K562 (cell line): ENCODE measurements at regions not wholly inside any gene's neighbourhood (a gene's known extent, or its start where the extent isn't known, plus 50 kb on each side); places are given as distances from the start of the nearest gene placed in this dataset.

ENCODE experiments used
- ATAC-seq: fragments of 200-7000 bp; cut with Tn5 transposase; 3 replicates; pipeline ENCODE4 v1.9.1; 2020; ENCODE audit warnings: moderate library complexity
- BruUV-seq: library from RNA; stranded (reverse); fragments of 400-500 nt; replicated peaks from 2 replicates; lab custom pipeline; 2021; lab: Mats Ljungman, UMichigan
- CTCF ChIA-PET: fragments of 300-600 bp; formaldehyde crosslinking; extraction: SDS; loops from one replicate; lab custom pipeline; 2021; ENCODE audit warnings: low intra/inter-chr PET ratio; lab: Yijun Ruan, JAX
- POLR2A ChIA-PET: fragments of 300-600, 350-650 bp; sonication (Branson Sonifier 250); formaldehyde crosslinking; extraction: SDS; loops from one replicate; lab custom pipeline; 2021; ENCODE audit warnings: antibody characterized with exemption, inconsistent platforms; lab: Yijun Ruan, JAX
- DNase-seq, 4 experiments: peaks; one replicate each; pipeline versions ENCODE4 v3.0.0 to v3.0.0-alpha.2; 2011 to 2018; ENCODE audit warnings: low spot score in 3 of 4, mixed read lengths in 3 of 4; ENCODE audit errors: extremely low read depth in 1 of 4
- FAIRE-seq: peaks from 2 replicates; lab custom pipeline; 2011; peaks lifted over from hg19 to GRCh38; lab: Jason Lieb, UNC
- H2AFZ ChIP-seq: 2 replicates; pipeline ENCODE4 v1.6.0; 2011; ENCODE audit warnings: low read depth, low read length, control low read depth, inconsistent platforms
- H3K27ac ChIP-seq: fragments of 200-600 bp; 3 replicates; pipeline ENCODE4 v1.8.0; 2011; ENCODE audit warnings: low read depth, mild to moderate bottlenecking, control low read depth, inconsistent platforms, low read length, moderate library complexity, mixed read lengths; ENCODE audit errors: extremely low read depth
- H3K27me3 ChIP-seq, 2 experiments: fragments of 300-600 bp in 1 of 2; 2 replicates in 1 of 2; 3 replicates in 1 of 2; pipeline versions ENCODE4 v1.6.0 to v1.8.0; 2011; ENCODE audit warnings: inconsistent platforms in 2 of 2, low read length in 2 of 2, mild to moderate bottlenecking in 1 of 2, mixed read lengths in 1 of 2, moderate library complexity in 1 of 2; ENCODE audit not compliant: control insufficient read depth in 2 of 2, insufficient read depth in 2 of 2
- H3K36me3 ChIP-seq: fragments of 300-600 bp; 3 replicates; pipeline ENCODE4 v1.8.0; 2011; ENCODE audit warnings: mild to moderate bottlenecking, low read length, inconsistent platforms; ENCODE audit not compliant: control insufficient read depth, insufficient read depth
- H3K4me1 ChIP-seq, 2 experiments: fragments of 200-600 bp in 1 of 2; replicated peaks in 1 of 2; 2 replicates in 1 of 2; 3 replicates in 1 of 2; pipeline versions ENCODE4 v1.5.1 to v1.8.0; 2011; ENCODE audit warnings: inconsistent platforms in 2 of 2, low read length in 2 of 2, mild to moderate bottlenecking in 1 of 2, mixed read lengths in 1 of 2, moderate library complexity in 1 of 2; ENCODE audit not compliant: control insufficient read depth in 2 of 2, insufficient read depth in 2 of 2
- H3K4me2 ChIP-seq: 2 replicates; pipeline ENCODE4 v1.6.1; 2011; ENCODE audit warnings: low read length, control low read depth, inconsistent platforms, mixed read lengths; ENCODE audit not compliant: insufficient read depth
- H3K4me3 ChIP-seq: fragments of 200-600 bp; sonication (generic), shearing (Covaris generic); 2 replicates; pipeline ENCODE4 v1.5.1; 2016; ENCODE audit warnings: control low read depth, inconsistent platforms
- H3K79me2 ChIP-seq: fragments of 200-600 bp; 3 replicates; pipeline ENCODE4 v1.8.0; 2011; ENCODE audit warnings: low read length, inconsistent platforms; ENCODE audit not compliant: control insufficient read depth, insufficient read depth
- H3K9ac ChIP-seq, 2 experiments: 2 replicates each; pipeline versions ENCODE4 v1.6.0 to v1.6.1; 2011; ENCODE audit warnings: low read depth in 2 of 2, low read length in 2 of 2, control low read depth in 1 of 2, inconsistent platforms in 1 of 2, mild to moderate bottlenecking in 1 of 2, mixed read lengths in 1 of 2; ENCODE audit not compliant: insufficient read depth in 1 of 2
- H3K9me1 ChIP-seq: one replicate; pipeline ENCODE4 v1.6.0; 2011; ENCODE audit warnings: inconsistent platforms, mild to moderate bottlenecking, low read length, moderate library complexity; ENCODE audit not compliant: control insufficient read depth, insufficient read depth
- H3K9me3 ChIP-seq: replicated peaks from 2 replicates; pipeline ENCODE4 v1.5.1; 2011; ENCODE audit warnings: low read depth, low read length, inconsistent platforms; ENCODE audit not compliant: control insufficient read depth, insufficient read depth
- H4K20me1 ChIP-seq: replicated peaks from 2 replicates; pipeline ENCODE4 v1.6.1; 2011; ENCODE audit warnings: low read length, inconsistent platforms, mixed read lengths; ENCODE audit not compliant: control insufficient read depth, insufficient read depth
- ARNT ChIP-seq, 2 experiments: fragments of 450-650 bp; IDR thresholded peaks; 2 replicates each; pipeline ENCODE4 v1.6.1; 2016; ENCODE audit warnings: mild to moderate bottlenecking in 1 of 2
- CBX1 ChIP-seq: sonication (generic); IDR thresholded peaks from 2 replicates; pipeline ENCODE4 v1.6.1; 2016; ENCODE audit warnings: antibody characterized with exemption, low read depth, mild to moderate bottlenecking
- FOXA1 ChIP-seq: fragments of 450-650 bp; IDR thresholded peaks from 2 replicates; pipeline ENCODE4 v1.6.1; 2016; ENCODE audit warnings: mild to moderate bottlenecking, borderline replicate concordance
- NFATC3 ChIP-seq: fragments of 450-650 bp; IDR thresholded peaks from 2 replicates; pipeline ENCODE4 v1.6.1; 2017; ENCODE audit warnings: mild to moderate bottlenecking
- NFRKB ChIP-seq: fragments of 450-650 bp; IDR thresholded peaks from 2 replicates; pipeline ENCODE4 v1.6.1; 2016; ENCODE audit warnings: low read depth
- OTX1 ChIP-seq: fragments of 450-650 bp; formaldehyde crosslinking; IDR thresholded peaks from 2 replicates; pipeline ENCODE4 v1.4.0; 2022; ENCODE audit warnings: mild to moderate bottlenecking
- PRPF4 ChIP-seq: fragments of 200-400 bp; formaldehyde crosslinking; IDR thresholded peaks from one replicate; pipeline ENCODE4 v1.6.1; 2017; ENCODE audit warnings: low read length, low read depth, mild to moderate bottlenecking; ENCODE audit not compliant: insufficient read depth, poor library complexity, severe bottlenecking
- ZNF175 ChIP-seq: fragments of 200-800 bp; sonication (Bioruptor generic); IDR thresholded peaks from 2 replicates; pipeline ENCODE4 v1.6.1; 2016; ENCODE audit warnings: low read depth, mild to moderate bottlenecking, missing genetic modification characterization, missing compliant biosample characterization
- ZNF384 ChIP-seq: IDR thresholded peaks from 2 replicates; pipeline ENCODE4 v1.6.1; 2012; ENCODE audit warnings: low read depth, low read length, improper control_type of control experiment
- WGBS: fragments of 100-300 bp; shearing (Covaris generic); methylation state at CpG from one replicate; pipeline ENCODE4 v1.1.6; 2016; ENCODE audit warnings: low coverage, mixed read lengths; ENCODE audit not compliant: insufficient coverage; ENCODE audit errors: missing lambda C conversion rate; 5-methylcytosine and 5-hydroxymethylcytosine counted together
- in situ Hi-C: fragments of 300-500 bp; cut with MboI; formaldehyde crosslinking; loops from 4 replicates; pipeline ENCODE4 v1.15.0; 2018; ENCODE audit warnings: inconsistent platforms, mixed read lengths
- intact Hi-C: fragments of 100-400 bp; cut with micrococcal nuclease; formaldehyde crosslinking; loops from 2 replicates; pipeline ENCODE4 v1.14.2; 2022
- TF ChIP-seq, protein P1 (sequence below): fragments of 450-650 bp; conservative IDR thresholded peaks from 2 replicates; pipeline ENCODE4 v1.6.1; 2016; ENCODE audit warnings: missing genetic modification characterization, low read depth, mild to moderate bottlenecking, control low read depth, missing compliant biosample characterization
- TF ChIP-seq, protein P2 (sequence below): fragments of 200-800 bp; sonication (Bioruptor generic); IDR thresholded peaks from 2 replicates; pipeline ENCODE4 v1.6.1; 2017; ENCODE audit warnings: missing genetic modification characterization, missing compliant biosample characterization

DNA sequence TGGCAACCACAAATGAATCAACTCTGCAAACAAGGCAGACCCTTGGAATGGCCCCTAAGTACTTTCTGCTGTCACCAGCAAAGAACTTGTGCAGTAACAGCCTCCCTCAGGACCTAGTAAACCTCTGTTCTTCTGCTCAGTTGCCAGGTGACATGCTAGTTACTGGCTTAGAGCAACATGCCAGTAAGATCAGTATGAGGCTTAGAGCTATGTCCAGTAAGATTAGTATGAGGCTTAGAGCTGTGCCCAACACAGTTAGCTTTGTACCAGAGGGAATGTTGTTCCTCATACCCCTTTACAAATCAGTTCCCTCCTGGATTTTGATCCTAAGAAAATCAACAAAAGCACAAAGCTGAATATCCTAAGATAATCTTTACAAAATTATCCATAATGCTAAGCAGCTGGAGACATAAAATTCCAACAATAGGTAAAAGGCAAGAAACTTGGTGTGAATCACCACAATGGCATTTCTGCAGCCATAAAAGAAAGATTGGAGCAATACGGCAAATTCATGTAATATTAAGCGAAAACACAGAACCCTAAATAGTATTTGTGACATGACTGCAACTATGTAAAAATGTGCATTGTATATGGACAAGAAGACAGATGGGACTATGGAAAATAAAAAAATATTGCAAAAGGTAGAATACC is 107.3 kb upstream of the LPP start:
- Histone ChIP-seq H3K36me3 (no peaks in the 10 kb centered on the region), H3K79me2 (no peaks in the 10 kb centered on the region), H3K27ac (no peak overlapping the region), H3K9me3 (no peaks in the 10 kb centered on the region), H3K4me1 (no peaks in the 10 kb centered on the region), H3K27me3 (no peaks in the 10 kb centered on the region; a peak in 1 of 5 replicates), H3K4me3 (no peak overlapping the region), H3K9ac (no peak overlapping the region), H3K9me1 (no peaks in the 10 kb centered on the region), H4K20me1 (no peaks in the 10 kb centered on the region; the same call in 1 of the 2 replicates), H3K4me2 (no peak overlapping the region), H2AFZ (no peak overlapping the region)
- no peak for ATAC-seq
- BruUV-seq = no TSS peak
- no peak for FAIRE-seq
- POLR2A ChIA-PET = interaction anchor here (0.8 kb wide), 1 partner anchor 19 kb away, joined by 3 read pairs; no protein-coding TSS in a partner anchor
- CTCF ChIA-PET = no interaction called here
- intact Hi-C loops (no loop called here), in situ Hi-C loops (no loop called here)
- TF ChIP-seq ZNF175 (CRISPR knock-in tag) (no peak), PRPF4 (no peak), ZNF384 (no peak)
- 0% methylated on average over 2 of the region's 2 CpGs for WGBS
- DNase-seq = no peak

DNA sequence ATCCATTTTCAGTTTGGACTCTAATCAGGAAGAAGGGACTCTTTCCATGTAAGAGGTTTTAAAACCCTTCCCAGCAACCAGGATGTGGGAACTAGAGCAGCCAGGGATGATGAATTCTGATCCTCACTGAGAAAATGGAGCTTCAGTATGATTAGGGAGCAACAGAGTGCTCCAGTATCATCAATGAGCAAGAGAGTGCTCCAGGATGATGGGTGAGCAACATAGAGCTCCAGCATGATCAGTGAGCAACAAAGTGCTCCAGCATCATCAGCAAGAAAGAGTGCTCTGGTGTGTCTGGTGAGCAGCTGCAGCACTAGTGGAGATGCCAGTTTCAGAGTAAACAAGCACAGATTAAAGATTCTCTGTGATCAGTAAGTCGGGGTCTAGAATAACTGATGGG is 106.4 kb upstream of the LPP start:
- peaks cover 0 to 4% of the 10 kb centered on the region in 2 experiments; a peak in 2 of 5 replicates for H3K27me3 ChIP-seq
- H3K4me3 ChIP-seq = no peak overlapping the region
- H2AFZ ChIP-seq = no peak overlapping the region
- POLR2A ChIA-PET = interaction anchor here (0.7 to 0.8 kb wide), 2 partner anchors 18 to 108 kb away, joined by 3 read pairs; no protein-coding TSS in a partner anchor
- CTCF ChIA-PET = no interaction called here
- no peak overlapping the region for H3K27ac ChIP-seq
- FAIRE-seq (no peak), DNase-seq (no peak), ATAC-seq (no peak)
- WGBS = 0% methylated on average over 1 of the region's 1 CpG
- TF ChIP-seq NFRKB (no peak), NFATC3 (no peak), FOXA1 (no peak), ARNT (IDR thresholded peaks at IDR 0.05) (no peak), CBX1 (no peak), OTX1 (CRISPR knock-in tag) (no peak)
- TF ChIP-seq, protein P1, sequence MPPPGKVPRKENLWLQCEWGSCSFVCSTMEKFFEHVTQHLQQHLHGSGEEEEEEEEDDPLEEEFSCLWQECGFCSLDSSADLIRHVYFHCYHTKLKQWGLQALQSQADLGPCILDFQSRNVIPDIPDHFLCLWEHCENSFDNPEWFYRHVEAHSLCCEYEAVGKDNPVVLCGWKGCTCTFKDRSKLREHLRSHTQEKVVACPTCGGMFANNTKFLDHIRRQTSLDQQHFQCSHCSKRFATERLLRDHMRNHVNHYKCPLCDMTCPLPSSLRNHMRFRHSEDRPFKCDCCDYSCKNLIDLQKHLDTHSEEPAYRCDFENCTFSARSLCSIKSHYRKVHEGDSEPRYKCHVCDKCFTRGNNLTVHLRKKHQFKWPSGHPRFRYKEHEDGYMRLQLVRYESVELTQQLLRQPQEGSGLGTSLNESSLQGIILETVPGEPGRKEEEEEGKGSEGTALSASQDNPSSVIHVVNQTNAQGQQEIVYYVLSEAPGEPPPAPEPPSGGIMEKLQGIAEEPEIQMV (tag) = no peak
- TF ChIP-seq, protein P2, sequence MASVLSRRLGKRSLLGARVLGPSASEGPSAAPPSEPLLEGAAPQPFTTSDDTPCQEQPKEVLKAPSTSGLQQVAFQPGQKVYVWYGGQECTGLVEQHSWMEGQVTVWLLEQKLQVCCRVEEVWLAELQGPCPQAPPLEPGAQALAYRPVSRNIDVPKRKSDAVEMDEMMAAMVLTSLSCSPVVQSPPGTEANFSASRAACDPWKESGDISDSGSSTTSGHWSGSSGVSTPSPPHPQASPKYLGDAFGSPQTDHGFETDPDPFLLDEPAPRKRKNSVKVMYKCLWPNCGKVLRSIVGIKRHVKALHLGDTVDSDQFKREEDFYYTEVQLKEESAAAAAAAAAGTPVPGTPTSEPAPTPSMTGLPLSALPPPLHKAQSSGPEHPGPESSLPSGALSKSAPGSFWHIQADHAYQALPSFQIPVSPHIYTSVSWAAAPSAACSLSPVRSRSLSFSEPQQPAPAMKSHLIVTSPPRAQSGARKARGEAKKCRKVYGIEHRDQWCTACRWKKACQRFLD (CRISPR knock-in tag) = no peak
- H3K4me2 ChIP-seq = no peak overlapping the region
- no peaks in the 10 kb centered on the region for H3K4me1 ChIP-seq
- H3K9me1 ChIP-seq = no peaks in the 10 kb centered on the region
- H3K9me3 ChIP-seq = no peaks in the 10 kb centered on the region
- no peaks in the 10 kb centered on the region for H3K36me3 ChIP-seq
- BruUV-seq = no TSS peak
- intact Hi-C loops = no loop called here
- in situ Hi-C loops = no loop called here
- no peaks in the 10 kb centered on the region for H4K20me1 ChIP-seq
- H3K79me2 ChIP-seq = no peaks in the 10 kb centered on the region
- no peak overlapping the region for H3K9ac ChIP-seq
